GM12872 (cell line): ENCODE measurements at regions not wholly inside any gene's neighbourhood (a gene's known extent, or its start where the extent isn't known, plus 50 kb on each side); places are given as distances from the start of the nearest gene placed in this dataset.

Experiments used
- TF ChIP-seq, protein P1 (sequence below): IDR thresholded peaks from 3 replicates; pipeline ENCODE4 v1.5.1; 2011; ENCODE audit warnings: low read depth, mild to moderate bottlenecking, low read length, moderate library complexity; ENCODE audit not compliant: insufficient read depth

DNA sequence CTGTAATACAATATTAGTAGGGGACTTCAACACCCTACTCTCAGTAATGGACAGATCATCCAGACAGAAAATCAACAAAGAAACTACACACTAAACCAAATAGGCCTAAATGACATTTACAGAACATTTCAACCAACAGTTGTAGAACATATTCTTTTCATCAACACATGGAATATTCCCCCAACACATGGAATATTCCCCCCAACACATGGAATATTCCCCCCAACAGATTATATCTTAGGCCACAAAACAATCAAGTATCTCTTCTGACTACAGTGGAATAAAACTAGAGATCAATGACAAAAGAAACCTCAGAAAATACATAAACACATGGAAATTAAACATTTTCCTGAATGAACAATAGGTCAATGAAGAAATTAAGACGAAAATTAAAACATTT, 187.2 kb upstream of the RBBP8 start:
- TF ChIP-seq, protein P1, sequence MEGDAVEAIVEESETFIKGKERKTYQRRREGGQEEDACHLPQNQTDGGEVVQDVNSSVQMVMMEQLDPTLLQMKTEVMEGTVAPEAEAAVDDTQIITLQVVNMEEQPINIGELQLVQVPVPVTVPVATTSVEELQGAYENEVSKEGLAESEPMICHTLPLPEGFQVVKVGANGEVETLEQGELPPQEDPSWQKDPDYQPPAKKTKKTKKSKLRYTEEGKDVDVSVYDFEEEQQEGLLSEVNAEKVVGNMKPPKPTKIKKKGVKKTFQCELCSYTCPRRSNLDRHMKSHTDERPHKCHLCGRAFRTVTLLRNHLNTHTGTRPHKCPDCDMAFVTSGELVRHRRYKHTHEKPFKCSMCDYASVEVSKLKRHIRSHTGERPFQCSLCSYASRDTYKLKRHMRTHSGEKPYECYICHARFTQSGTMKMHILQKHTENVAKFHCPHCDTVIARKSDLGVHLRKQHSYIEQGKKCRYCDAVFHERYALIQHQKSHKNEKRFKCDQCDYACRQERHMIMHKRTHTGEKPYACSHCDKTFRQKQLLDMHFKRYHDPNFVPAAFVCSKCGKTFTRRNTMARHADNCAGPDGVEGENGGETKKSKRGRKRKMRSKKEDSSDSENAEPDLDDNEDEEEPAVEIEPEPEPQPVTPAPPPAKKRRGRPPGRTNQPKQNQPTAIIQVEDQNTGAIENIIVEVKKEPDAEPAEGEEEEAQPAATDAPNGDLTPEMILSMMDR: no peak

DNA sequence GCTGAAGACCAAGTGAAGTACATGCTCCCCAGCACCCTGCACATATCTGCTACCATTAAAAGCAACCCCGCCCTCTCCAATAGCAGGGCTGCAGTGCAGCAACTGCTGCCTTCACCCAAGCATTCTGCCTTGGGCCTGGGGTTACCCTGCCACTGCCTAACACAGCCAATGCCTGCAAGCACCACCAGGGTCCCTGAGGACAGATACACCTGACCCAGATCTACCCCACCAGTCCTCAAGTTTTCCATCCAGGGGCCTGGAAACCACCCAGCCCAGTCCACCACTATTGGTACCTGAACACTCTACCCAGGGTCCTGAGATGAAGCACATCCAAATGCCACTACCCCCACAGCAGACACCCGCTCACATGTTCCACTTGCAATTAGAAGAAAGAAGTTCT, 181.1 kb upstream of the RBBP8 start:
- TF ChIP-seq, protein P1: no peak

DNA sequence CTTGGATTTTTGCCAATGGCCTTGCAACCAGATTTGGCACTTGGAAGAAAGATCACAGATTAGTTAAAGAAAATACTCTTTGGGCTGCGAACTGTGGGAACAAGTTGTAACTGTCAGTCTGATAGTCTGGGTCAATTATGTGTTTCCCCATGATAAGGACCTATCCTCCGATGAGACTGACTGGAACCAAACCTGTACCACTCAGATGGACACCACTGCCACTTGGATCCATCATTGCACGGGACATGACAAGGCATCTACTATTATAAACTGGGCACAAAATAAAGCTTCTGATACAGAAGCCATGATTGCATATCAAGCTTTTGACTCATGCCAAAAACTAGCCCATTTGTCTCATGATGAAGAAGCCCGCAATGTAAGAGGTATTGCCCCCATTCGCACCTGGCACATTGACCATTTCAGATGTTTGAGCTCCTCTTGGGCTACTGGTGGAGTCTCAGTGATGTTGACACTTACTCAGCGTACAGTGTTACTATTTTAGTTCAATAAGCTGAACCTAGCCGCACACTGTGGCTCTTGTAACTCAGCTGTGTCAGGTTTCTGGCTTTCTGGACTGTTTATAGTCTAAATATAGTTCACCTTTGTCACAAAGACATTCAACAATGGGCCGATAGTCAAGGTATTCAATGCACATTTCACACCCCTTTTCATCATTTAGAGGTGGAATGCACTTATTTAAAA, 179.8 kb upstream of the RBBP8 start:
- TF ChIP-seq, protein P1: no peak

DNA sequence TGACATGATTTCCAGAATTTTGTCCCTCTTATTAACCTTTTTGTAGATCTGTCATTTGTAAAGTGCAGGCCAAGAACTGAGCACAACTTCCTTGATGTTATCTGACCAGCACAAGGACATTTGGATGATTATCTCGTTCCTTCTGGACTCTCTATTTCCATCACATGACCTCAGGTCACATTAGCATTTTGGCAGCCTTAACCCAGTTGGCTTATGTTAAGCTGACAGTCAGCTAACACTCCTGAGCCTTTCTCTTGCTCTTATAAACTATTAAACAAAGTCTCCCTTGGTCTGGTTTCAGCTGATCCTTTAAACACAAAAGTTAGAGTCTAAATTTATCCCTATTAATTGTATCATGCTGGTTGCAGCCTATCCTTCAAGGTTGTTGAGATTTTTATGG, 167.2 kb upstream of the RBBP8 start:
- TF ChIP-seq, protein P1: no peak

DNA sequence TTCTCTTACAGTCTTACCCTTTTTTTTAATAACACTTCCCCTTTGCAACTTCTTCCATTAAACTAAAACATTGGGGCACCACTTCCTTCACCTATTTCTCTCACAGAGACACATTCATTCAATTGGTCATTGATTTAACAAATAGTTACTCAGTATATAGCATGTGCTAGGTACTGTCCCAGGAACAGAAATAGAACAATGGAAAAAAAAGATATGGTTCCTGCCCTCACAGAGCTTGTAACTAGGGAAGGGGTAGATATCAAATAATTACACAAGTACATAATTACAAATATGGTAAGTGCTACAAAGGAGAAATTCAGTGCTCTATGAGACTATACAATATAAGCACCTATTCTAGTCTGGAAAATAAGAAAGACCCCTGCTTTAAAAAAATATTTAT, 165.5 kb upstream of the RBBP8 start:
- TF ChIP-seq, protein P1: no peak

DNA sequence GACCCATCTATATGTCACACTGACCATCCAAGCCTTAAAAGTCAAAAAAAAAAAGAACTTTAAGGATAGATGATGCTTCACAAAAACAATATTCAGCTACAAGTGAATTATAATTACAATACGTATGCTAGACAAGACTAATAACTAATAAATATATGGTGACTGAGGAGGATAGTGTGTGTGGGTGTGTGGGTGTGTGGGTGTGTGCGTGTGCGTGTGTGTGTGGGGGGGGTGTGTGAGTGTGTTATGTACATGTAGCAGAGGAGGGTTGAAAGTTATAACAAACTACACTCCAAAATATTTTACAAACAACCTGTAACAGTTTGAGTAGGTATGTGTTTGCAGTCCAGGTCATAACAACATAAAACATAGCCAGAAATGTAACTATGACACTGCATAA, 159.2 kb upstream of the RBBP8 start:
- TF ChIP-seq, protein P1: no peak

DNA sequence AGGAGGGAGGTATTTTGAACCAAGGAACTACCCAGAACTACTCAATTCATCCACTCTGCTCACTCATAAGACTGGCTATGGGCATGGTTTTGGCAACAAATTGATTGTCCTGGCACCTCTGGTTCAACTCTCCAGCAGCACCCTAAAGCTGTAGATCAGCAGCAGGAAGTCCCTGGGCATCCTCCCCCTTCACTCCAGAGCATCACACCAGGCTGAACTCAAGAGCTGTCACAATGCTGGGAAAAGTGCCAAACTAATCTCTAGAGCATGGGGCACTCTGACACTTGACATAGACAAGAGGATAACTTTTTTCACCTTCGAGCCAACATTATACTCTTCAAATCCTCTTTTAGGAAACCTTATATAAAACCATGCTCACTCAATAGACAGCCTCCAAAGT, 154.1 kb upstream of the RBBP8 start:
- TF ChIP-seq, protein P1: no peak
